Testis (tissue), 2 donors: ENCODE measurements at regions not wholly inside any gene's neighbourhood (a gene's known extent, or its start where the extent isn't known, plus 50 kb on each side); places are given as distances from the start of the nearest gene placed in this dataset.

Source experiments
- POLR2A ChIP-seq: fragments of 450-650 bp; IDR thresholded peaks from one replicate; pipeline ENCODE4 v1.6.1; 2017; ENCODE audit warnings: antibody characterized with exemption, mild to moderate bottlenecking, moderate library complexity
- TF ChIP-seq, protein P1 (sequence below), 3 experiments: fragments of 450-650 bp in 2 of 3; fragments of 200-600 bp in 1 of 3; sonication (generic) in 1 of 3; IDR thresholded peaks; one replicate each; pipeline ENCODE4 v1.5.1; 2016 to 2019; ENCODE audit warnings: antibody characterized with exemption in 3 of 3, mild to moderate bottlenecking in 2 of 3, moderate library complexity in 1 of 3

DNA sequence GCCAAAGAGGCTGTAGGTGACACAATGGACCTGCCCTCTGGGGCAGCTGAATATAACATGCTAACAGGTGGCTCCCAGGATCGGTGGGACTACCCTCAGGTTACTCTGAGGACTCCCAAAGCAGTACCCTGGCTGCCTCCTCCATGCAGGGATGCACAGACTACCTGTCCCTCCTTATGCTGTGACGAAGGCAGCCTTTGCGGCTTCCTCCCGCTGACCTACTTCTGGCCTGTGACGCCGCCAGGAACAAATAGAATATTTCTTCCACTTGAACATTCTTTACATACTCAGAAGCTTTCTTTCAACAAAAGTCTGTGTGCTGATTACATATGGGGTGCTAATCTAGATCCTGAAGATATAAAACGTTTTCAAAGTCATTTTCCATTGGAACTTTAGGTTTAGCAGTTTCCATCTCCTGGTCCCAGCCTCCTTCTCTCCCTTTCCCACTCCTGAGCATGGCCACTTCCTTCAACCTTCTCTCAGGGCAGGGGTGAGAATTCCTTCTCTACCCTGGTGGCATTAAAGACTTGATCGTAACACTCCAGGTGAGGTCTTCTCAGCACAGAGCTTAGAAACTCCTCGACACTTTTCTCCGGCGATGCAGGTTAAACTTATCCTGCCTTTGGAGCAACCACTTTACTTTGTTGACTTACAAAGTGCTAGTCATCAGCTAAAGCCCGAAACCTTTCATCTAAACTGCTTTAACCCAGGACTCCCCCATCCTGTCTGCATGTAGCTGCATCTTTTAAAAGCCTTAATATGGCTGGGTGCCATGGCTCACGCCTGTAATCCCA lies 58.9 kb upstream of the STK17B start:
- TF ChIP-seq, protein P1, sequence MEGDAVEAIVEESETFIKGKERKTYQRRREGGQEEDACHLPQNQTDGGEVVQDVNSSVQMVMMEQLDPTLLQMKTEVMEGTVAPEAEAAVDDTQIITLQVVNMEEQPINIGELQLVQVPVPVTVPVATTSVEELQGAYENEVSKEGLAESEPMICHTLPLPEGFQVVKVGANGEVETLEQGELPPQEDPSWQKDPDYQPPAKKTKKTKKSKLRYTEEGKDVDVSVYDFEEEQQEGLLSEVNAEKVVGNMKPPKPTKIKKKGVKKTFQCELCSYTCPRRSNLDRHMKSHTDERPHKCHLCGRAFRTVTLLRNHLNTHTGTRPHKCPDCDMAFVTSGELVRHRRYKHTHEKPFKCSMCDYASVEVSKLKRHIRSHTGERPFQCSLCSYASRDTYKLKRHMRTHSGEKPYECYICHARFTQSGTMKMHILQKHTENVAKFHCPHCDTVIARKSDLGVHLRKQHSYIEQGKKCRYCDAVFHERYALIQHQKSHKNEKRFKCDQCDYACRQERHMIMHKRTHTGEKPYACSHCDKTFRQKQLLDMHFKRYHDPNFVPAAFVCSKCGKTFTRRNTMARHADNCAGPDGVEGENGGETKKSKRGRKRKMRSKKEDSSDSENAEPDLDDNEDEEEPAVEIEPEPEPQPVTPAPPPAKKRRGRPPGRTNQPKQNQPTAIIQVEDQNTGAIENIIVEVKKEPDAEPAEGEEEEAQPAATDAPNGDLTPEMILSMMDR (IDR thresholded peaks at IDR 0.05) = no peak
- no peak for TF ChIP-seq POLR2A
